ENCODE measurements at regions not wholly inside any gene's neighbourhood (a gene's known extent, or its start where the extent isn't known, plus 50 kb on each side); places are given as distances from the start of the nearest gene placed in this dataset.

DNA sequence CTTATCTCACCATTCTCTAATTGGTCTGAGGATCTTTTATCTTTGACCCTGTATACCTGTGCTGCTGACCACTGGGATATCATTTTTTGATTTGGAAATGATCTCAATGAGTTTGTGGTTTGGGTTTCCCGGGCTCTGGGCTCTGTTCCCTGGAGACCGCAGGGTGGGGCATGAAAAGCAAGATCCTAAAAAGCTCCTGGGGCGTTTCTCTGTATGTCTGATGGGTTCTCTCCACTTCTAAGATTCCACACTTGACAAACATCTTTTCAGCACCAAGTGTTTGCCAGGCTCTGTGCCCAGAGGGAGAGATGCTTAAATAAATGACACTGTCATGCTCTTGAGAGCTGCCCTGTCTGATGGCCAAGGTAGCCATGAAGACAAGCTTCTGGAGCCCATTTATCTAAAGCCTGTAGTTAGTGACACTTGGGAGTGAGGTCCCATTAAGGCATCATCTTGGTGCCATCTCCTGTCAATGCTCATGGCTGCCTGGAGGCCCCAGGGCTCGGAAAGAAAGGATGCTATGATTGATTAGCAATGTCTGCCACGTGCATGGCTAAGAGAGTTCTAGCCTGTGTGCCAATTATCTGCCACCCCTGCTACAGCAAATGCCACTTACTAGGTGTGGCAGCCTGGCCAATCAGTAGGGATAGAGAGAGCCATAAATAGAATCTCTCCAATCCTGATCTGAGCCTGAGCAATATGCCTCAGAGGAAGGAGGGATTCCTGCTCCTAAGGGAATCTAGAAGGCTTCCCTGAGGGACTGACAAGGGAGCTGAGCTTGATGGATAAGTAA lies 531.6 kb downstream of the MN1 start:
- TF ChIP-seq CTCF (IDR thresholded peaks at IDR 0.05), result no peak
- TF ChIP-seq POLR2A (IDR thresholded peaks at IDR 0.05), result no peak
- Histone ChIP-seq H3K4me1 (replicated peaks in 1 of 2) (no peaks in the 10 kb centered on the region), H3K27ac (no peak overlapping the region), H3K9me3 (replicated peaks in 1 of 3) (no peaks in the 10 kb centered on the region), H3K4me3 (no peak overlapping the region), H3K27me3 (peaks cover 9% of the 10 kb centered on the region), H3K36me3 (replicated peaks in 1 of 2) (no peaks in the 10 kb centered on the region)
- no peak for DNase-seq
- intact Hi-C loops (cut with DNase I), result no loop called here
- 58 to 70% (median 67%) methylated on average over 4 to 5 of the region's 5 CpGs for WGBS, 4 donors

DNA sequence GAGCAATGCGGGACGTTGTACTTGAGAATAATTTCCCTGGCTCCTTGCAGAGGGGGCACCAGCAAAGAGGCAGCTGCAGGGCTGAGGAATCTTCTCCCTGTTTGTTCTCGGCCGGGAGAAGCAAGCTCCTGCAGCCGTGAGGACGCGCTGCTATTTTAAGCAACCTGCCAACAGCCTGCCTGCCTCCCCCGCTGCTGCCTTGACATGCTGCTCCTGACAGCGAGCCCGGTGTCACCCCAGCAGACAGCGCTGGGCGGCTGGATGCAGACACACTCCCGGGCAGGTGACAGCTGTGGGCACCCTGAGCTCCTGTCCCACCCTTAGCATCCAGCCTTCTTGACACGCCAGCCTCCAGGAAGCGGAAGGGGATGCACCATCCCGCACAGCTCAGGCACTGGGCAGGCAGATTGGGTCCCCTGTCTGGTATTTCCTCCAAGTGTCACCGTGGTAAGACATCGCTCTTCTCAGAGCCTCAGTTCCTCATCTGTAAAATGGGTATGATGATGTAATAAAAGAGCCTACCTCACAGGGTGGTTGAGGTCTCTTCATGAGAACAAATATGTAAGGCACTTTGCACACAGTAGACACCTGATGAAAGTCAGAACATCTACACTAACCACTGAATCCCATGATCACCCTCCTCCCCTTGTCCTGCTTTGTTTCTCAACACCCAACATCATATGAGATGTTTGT lies 530.6 kb downstream of the MN1 start:
- H3K36me3 ChIP-seq (replicated peaks in 1 of 2), result no peaks in the 10 kb centered on the region
- TF ChIP-seq CTCF (IDR thresholded peaks at IDR 0.05) (no peak), POLR2A (IDR thresholded peaks at IDR 0.05) (no peak)
- H3K27ac ChIP-seq, result no peak overlapping the region
- no peak overlapping the region for H3K4me3 ChIP-seq
- intact Hi-C loops (cut with DNase I), result no loop called here
- peaks cover 9% of the 10 kb centered on the region for H3K27me3 ChIP-seq
- DNase-seq, result peak in 1 of 7 donors; percentile 20
- H3K9me3 ChIP-seq (replicated peaks in 1 of 3), result no peaks in the 10 kb centered on the region
- no peaks in the 10 kb centered on the region for H3K4me1 ChIP-seq (replicated peaks in 1 of 2)
- WGBS, 4 donors, result 30 to 63% (median 32%) methylated on average over 5 to 18 of the region's 18 CpGs

DNA sequence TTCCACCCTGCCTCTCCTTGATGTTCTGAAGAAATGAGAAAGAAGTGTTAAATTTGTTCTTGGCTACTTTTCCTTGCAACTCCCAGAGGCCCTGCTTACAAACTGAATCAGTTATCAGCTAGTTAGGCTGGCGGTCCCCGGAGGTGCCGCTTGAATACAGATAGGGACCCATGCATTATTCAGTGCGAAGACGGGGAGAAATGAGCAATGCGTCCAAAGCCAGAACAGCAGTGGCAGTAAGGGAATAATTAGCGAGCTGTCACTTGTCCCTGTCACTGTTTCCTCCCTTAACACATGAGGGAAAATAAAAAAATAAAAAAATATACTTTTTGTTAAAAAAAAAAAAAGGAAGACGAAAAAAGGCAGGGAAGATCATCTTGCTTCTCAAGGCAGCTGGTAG lies 528.1 kb downstream of the MN1 start:
- Histone ChIP-seq H3K36me3 (replicated peaks in 1 of 2) (no peaks in the 10 kb centered on the region), H3K4me3 (no peak overlapping the region), H3K9me3 (replicated peaks in 1 of 3) (no peaks in the 10 kb centered on the region), H3K27me3 (peaks cover 9% of the 10 kb centered on the region), H3K27ac (no peak overlapping the region), H3K4me1 (replicated peaks in 1 of 2) (no peaks in the 10 kb centered on the region)
- intact Hi-C loops (cut with DNase I), result no loop called here
- TF ChIP-seq CTCF (IDR thresholded peaks at IDR 0.05) (no peak), POLR2A (IDR thresholded peaks at IDR 0.05) (no peak)
- WGBS, 4 donors, result 57 to 68% (median 62%) methylated on average over 8 of the region's 8 CpGs
- DNase-seq, result no peak

GRCh38 chr22:27273853-27274252 lies 527.7 kb downstream of the MN1 start:
- H3K36me3 ChIP-seq (replicated peaks in 1 of 2), result no peaks in the 10 kb centered on the region
- H3K27ac ChIP-seq, result no peak overlapping the region
- H3K9me3 ChIP-seq (replicated peaks in 1 of 3), result no peaks in the 10 kb centered on the region
- intact Hi-C loops (cut with DNase I), result no loop called here
- no peak for TF ChIP-seq POLR2A (IDR thresholded peaks at IDR 0.05)
- no peak for TF ChIP-seq CTCF (IDR thresholded peaks at IDR 0.05)
- DNase-seq, result no peak
- 61 to 73% (median 69%) methylated on average over 10 of the region's 10 CpGs for WGBS, 4 donors
- peaks cover 9% of the 10 kb centered on the region for H3K27me3 ChIP-seq
- H3K4me1 ChIP-seq (replicated peaks in 1 of 2), result no peaks in the 10 kb centered on the region
- no peak overlapping the region for H3K4me3 ChIP-seq

Measured in adrenal gland (tissue), 9 donors.